SK-N-SH (cell line): ENCODE measurements at regions not wholly inside any gene's neighbourhood (a gene's known extent, or its start where the extent isn't known, plus 50 kb on each side); places are given as distances from the start of the nearest gene placed in this dataset.
A peak's percentile ranks its signal among the peaks of the same experiment; 100 is the strongest.

Experiments
- CTCF ChIP-seq: fragments of 200-600 bp; sonication (generic); IDR thresholded peaks from 2 replicates; pipeline ENCODE4 v1.6.1; 2017; ENCODE audit warnings: antibody characterized with exemption, mild to moderate bottlenecking, moderate library complexity
- NFIC ChIP-seq: IDR thresholded peaks from 2 replicates; pipeline ENCODE4 v1.4.0; 2012; ENCODE audit warnings: borderline replicate concordance
- SIN3A ChIP-seq: IDR thresholded peaks from 2 replicates; pipeline ENCODE4 v1.6.1; 2012; ENCODE audit warnings: low read depth, mild to moderate bottlenecking, low read length, moderate library complexity, borderline replicate concordance
- ZBTB33 ChIP-seq: IDR thresholded peaks from 2 replicates; pipeline ENCODE4 v1.4.0; 2012; ENCODE audit warnings: low read depth, borderline replicate concordance

GRCh38 chr9:18017136-18017535, 438.3 kb downstream of the SH3GL2 start:
- TF ChIP-seq ZBTB33 (no peak), NFIC (no peak), CTCF (peak; percentile 22; the same call in 1 of the 2 replicates), SIN3A (no peak)
